RWPE1 (cell line): ENCODE measurements at regions not wholly inside any gene's neighbourhood (a gene's known extent, or its start where the extent isn't known, plus 50 kb on each side); places are given as distances from the start of the nearest gene placed in this dataset.
"Not testable (repeated sequence)": the region's sequence is repeated elsewhere in the genome, so short reads cannot be mapped to it uniquely, and the experiment has no call there.

Source experiments
- CTCF ChIA-PET: fragments of 350-600 bp; sonication (Branson Sonifier 250); formaldehyde crosslinking; extraction: SDS; loops from one replicate; lab custom pipeline; 2021; lab: Yijun Ruan, JAX
- POLR2A ChIA-PET: fragments of 400-600 bp; formaldehyde crosslinking; extraction: SDS; loops from one replicate; lab custom pipeline; 2020; ENCODE audit warnings: antibody characterized with exemption; ENCODE audit not compliant: low non-redundant PET; lab: Yijun Ruan, JAX
- DNase-seq: peaks from one replicate; pipeline ENCODE4 v3.0.0; 2012; ENCODE audit warnings: low spot score
- H3K27ac ChIP-seq: fragments of 450-650 bp; 2 replicates; pipeline ENCODE4 v1.5.1; 2017
- CTCF ChIP-seq: fragments of 450-650 bp; conservative IDR thresholded peaks from 2 replicates; pipeline ENCODE4 v1.5.1; 2017; ENCODE audit warnings: low read depth, mild to moderate bottlenecking

GRCh38 chr4:26191353-26191752 lies 129.5 kb upstream of the RBPJ start:
- ChIA-PET POLR2A (no interaction called here), CTCF (interaction anchor here (0.6 kb wide), 1 partner anchor 9 kb away, joined by 5 read pairs; no protein-coding TSS in a partner anchor)
- DNase-seq = no peak

GRCh38 chr4:26192899-26193869 lies 127.6 kb upstream of the RBPJ start:
- no peak for DNase-seq
- CTCF ChIA-PET = interaction anchor here (0.6 kb wide), 1 partner anchor 14 kb away, joined by 4 read pairs; no protein-coding TSS in a partner anchor
- no peak overlapping the region for H3K27ac ChIP-seq
- POLR2A ChIA-PET = no interaction called here
- no peak for TF ChIP-seq CTCF

More at GRCh38 chr4:26191353-26191752, 129.5 kb upstream of the RBPJ start:
- no peak overlapping the region for H3K27ac ChIP-seq
- no peak for TF ChIP-seq CTCF

- no peak overlapping the region for H3K27ac ChIP-seq
- POLR2A ChIA-PET = no interaction called here
- no peak for DNase-seq
- CTCF ChIA-PET = no interaction called here
- TF ChIP-seq CTCF = no peak
These were observed 126.0 kb upstream of the RBPJ start for GRCh38 chr4:26194764-26195163.

GRCh38 chr4:26196567-26196966 lies 124.2 kb upstream of the RBPJ start:
- ChIA-PET POLR2A (interaction anchor here (1.0 kb wide), 1 partner anchor 122 kb away, joined by 3 read pairs; no protein-coding TSS in a partner anchor), CTCF (no interaction called here)
- no peak for DNase-seq
- H3K27ac ChIP-seq = no peak overlapping the region
- no peak for TF ChIP-seq CTCF

- TF ChIP-seq CTCF = no peak
- peak overlapping the region; percentile 66 for H3K27ac ChIP-seq
- CTCF ChIA-PET = interaction anchor here (0.6 to 0.8 kb wide), 2 partner anchors 22 to 93 kb away, joined by 3 to 4 read pairs; no protein-coding TSS in a partner anchor
- DNase-seq = peak; percentile 93
- POLR2A ChIA-PET = interaction anchor here (1.0 kb wide), 1 partner anchor 122 kb away, joined by 3 read pairs; no protein-coding TSS in a partner anchor
These were observed 123.6 kb upstream of the RBPJ start for GRCh38 chr4:26197018-26197779.

- POLR2A ChIA-PET, DNase-seq, H3K27ac ChIP-seq: not testable (repeated sequence)
- CTCF ChIA-PET = interaction anchor here (0.7 kb wide), 1 partner anchor 420 kb away, joined by 5 read pairs; no protein-coding TSS in a partner anchor
These were observed 121.9 kb upstream of the RBPJ start for GRCh38 chr4:26198931-26199330.
